GM18868 (cell line): ENCODE measurements at regions not wholly inside any gene's neighbourhood (a gene's known extent, or its start where the extent isn't known, plus 50 kb on each side); places are given as distances from the start of the nearest gene placed in this dataset.
"Not testable (repeated sequence)": the region's sequence is repeated elsewhere in the genome, so short reads cannot be mapped to it uniquely, and the experiment has no call there.

Experiments
- ATAC-seq: cut with Tn5 transposase; IDR thresholded peaks from one replicate; pipeline ENCODE4 v1.9.1; 2021; ENCODE audit warnings: mild to moderate bottlenecking, moderate library complexity; ENCODE audit not compliant: unreplicated experiment

DNA sequence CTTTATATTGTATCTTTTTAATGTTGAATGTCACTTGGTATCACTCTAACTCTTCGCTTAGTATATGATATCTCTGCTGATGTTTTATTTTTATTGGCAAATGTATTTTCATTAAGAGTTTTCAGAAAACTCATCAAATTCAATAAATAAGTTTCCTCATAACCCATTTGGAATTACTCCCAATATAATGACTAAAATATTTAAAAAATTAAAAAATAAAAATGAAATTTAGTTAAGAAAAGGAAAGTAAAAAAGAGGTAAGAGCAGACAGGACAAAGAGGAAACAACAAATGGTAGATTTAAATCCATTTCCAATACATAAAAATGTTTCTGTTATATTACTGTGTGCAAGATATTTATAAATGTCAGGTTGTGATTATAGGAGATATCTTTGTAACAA lies 548.9 kb upstream of the SPRY2 start:
- no peak for ATAC-seq

DNA sequence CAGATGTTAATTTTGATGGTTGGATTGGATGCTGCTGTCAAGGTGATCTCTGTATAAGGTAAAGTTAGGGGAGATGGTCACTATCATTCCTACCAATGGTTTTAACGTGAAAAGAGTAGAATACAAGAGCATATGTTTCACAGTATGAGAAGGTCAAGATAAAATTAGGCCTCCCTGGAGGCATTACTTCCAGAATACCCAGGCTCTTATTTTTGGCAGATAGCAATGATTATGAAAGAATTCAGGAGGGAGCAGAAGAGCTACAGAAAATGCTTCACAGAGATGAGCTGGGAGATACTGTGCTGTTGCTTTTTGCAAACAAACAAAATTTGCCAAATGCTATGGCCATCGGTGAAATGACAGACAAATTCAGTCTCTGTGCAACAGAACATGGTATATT lies 547.5 kb upstream of the SPRY2 start:
- no peak for ATAC-seq

- no peak for ATAC-seq
These were observed 543.3 kb upstream of the SPRY2 start for GRCh38 chr13:80884056-80884785.

DNA sequence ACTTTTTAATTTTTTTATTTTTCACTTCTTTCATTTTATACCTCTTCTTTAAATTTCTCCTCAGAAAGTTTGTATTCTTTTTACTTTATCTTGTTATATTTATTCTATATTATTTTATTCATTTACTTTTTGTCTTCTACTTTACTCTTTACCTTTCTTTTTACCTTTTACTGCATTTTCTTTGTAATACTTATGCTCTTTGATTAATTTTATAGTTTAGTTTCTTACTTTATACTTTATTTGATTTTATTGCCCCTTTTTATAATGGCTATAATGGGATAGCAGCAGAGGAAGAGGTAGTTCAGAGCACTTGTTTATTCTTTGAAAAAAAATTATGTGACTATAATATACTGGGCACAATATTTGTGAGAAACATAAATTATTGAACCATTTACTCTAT lies 542.6 kb upstream of the SPRY2 start:
- no peak for ATAC-seq

- ATAC-seq: no peak
These were observed 541.1 kb upstream of the SPRY2 start for GRCh38 chr13:80881942-80882445.

- ATAC-seq: no peak
These were observed 540.6 kb upstream of the SPRY2 start for GRCh38 chr13:80881495-80881894.

GRCh38 chr13:80881034-80881433 lies 540.1 kb upstream of the SPRY2 start:
- no peak for ATAC-seq

DNA sequence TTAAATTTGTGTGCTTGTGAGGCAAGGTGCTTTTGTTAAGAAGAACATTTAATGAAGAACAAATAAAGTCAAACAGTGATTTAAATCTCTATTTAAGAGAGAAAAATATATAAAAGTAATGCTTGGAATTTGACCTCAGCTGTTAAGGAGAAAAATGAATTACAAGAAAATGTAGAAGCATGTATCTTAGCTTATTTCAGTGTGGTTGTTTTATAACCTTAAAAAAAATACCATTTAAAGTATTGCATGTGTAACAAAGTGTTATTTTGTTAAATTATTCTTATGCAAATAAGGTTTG lies 537.0 kb upstream of the SPRY2 start:
- ATAC-seq: no peak

GRCh38 chr13:80877209-80877943 lies 536.5 kb upstream of the SPRY2 start:
- ATAC-seq: no peak

DNA sequence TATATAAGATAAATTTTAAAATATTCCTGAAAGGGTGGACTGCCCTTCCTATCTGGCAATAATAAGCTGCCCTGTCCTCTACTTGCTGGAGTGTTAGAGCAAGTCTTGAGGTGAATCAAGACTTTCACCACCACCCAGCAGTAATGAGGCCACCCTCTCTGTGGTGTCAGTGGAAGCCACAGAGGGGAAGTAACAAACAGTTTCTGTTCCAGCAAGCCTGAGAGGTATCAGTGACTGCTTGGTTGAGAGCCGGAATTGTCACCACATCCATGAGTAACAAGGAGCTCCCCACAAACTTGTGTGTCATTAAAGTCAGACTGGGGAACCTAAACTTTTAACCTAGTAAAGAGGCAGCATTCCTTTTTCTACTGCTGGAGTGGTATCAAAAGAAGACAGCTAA lies 532.7 kb upstream of the SPRY2 start:
- ATAC-seq: peak; percentile 98

- not testable (repeated sequence) for ATAC-seq
These were observed 531.0 kb upstream of the SPRY2 start for GRCh38 chr13:80871971-80872370.

DNA sequence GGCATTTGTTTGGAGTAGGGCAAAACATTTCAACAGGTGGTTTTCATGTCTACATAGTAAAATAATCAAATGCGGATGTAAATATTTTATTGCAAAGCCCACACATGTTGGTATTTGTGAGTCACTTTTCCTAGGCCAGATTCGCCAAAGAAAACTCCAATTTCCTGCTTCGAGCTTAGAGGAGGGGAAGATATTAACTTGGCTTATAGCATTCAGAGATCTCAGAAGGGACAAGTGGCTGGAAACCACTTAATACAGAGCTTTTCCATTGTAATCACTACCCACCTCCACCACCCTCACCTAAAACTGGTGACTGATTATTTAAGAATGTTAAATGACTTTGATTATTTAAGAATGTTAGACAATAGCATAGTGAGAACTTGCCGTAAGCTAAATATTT lies 530.6 kb upstream of the SPRY2 start:
- no peak for ATAC-seq

DNA sequence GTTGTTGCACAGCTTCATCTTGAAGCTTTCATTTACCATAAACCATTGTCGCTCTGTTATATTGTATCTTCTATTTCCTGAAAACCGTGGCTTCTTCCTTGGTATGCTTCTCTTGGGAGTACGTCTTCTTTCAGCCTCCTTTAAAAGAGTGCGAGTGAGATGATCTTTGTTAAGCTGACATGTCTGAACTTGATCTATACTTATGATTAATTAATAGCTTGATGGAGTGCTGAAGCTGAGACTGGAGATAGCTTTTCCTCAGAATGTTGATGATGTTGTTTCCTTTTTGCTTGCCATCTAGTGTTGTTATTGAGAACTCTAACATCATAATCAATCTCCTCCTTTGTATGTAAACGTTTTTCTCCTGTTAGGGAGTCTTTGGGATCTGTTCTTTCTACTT lies 529.3 kb upstream of the SPRY2 start:
- no peak for ATAC-seq

DNA sequence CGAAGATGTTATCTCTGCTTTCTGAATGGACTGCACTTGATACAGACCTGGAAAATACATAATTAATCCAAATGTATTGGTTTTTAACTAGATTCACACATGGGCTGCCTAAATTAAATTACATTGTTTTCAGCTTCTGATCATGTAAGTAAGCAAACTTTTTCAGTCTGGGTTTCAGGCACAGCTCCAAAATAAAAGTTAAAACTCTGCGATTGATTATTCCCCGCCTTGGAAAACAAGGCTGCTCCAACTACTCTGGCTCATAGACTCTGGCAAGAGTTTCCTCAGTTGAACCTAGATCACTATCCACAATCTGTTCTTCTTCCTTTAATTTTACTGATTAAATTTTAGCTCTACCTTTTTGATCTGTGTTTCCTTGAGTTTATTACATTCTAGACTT lies 526.0 kb upstream of the SPRY2 start:
- ATAC-seq: no peak

DNA sequence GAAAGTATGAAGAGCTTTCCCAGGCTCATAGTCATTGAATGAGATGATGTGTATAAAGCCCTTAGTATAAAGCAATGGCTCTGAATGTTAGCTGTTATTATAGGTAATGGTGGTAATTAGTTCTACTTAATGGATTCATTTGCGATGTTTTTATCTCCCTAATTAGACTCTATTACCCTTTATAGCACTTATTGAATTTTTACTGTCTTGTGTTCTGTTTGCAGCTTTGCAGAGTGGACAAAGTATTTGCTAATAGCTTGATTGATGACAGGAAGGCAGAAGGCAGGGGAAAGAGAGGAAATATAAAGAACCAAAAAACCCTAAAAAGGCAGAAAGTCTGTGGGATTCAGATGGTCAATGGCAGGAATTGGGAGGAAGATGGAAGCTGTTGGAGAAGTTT lies 524.4 kb upstream of the SPRY2 start:
- ATAC-seq: no peak

DNA sequence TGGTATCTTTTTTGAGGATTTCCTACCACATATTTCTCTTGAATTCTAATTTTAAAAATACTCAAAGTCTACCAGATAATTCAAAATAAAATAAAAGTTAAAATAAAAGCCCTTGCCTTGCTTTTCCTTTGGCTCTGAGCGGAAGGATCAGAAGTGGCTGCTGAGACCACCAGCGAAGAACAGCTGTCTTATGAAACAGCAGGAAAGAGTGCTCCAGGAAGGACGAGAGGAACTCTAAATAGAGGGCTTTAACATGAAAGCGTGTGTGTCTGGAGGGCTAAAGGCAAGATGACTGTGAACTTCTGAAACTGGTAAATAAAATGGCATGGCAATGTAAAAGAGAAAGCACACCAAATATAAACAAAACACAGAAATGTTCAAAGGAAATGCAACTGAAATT lies 521.5 kb upstream of the SPRY2 start:
- no peak for ATAC-seq

DNA sequence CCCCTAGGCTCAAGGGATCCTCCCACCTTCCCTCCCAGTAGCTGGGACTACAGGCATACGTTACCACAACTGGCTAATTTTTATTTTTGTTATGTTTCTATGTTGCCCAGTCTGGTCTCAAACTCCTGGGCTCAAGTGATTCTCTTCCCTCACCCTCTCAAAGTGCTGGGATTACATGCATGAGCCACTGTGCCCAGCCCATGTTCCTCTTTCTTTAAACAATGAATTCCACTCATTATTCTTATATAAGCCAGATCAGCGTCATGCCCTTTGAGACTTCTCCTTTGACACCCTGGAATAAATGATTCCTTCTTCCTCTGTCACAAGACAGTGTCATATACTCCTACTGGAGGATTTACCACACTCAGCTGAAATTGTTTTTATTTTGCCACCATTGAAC lies 519.9 kb upstream of the SPRY2 start:
- no peak for ATAC-seq

GRCh38 chr13:80858131-80858530 lies 517.2 kb upstream of the SPRY2 start:
- ATAC-seq: no peak

DNA sequence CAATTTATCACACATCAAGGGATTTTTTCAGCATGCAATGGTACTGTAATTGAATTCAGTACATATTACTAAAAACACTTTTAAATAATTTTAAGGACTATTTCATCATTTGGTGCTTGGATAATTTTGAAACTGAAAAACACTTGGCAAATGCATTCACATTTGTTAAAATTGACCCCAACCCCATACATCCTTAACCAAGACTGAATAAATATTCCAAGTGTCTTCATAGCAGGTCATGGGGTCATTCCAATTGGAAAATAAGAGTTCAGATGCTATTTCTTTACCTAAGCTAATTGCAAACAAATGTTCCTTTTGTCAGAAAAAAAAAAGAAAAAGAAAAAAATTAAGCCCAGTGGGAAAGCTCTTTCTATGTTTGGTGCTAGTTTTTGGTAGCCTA lies 516.4 kb upstream of the SPRY2 start:
- ATAC-seq: no peak

GRCh38 chr13:80850771-80851170 lies 509.8 kb upstream of the SPRY2 start:
- no peak for ATAC-seq

- no peak for ATAC-seq
These were observed 503.2 kb upstream of the SPRY2 start for GRCh38 chr13:80844164-80844563.

DNA sequence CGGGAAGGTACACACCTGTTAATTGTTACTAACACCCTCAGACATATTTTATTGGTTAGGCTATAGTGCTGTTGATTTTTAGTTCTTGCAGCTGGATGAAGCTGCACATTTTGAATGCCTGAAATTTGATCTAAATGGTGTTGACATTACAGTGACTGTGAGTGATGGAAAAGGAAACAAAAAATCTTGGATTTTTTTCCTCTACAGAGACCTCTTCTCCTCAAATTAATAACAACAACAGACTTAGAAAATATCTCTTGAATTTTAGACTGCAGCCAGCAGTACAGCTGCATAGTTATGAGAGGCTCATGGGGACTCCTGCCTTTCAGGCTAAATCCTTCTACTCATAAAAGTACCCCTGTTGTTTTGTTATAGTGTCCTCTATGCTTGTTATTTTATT lies 500.5 kb upstream of the SPRY2 start:
- ATAC-seq: no peak
